ENCODE measurements at regions not wholly inside any gene's neighbourhood (a gene's known extent, or its start where the extent isn't known, plus 50 kb on each side); places are given as distances from the start of the nearest gene placed in this dataset.

- no peaks in the 10 kb centered on the region for H3K36me3 ChIP-seq (ENCODE audit: control insufficient read depth, insufficient read depth, low read length)
- no peak overlapping the region for H3K27ac ChIP-seq (ENCODE audit: insufficient read depth, low read length)
- no peaks in the 10 kb centered on the region for H3K27me3 ChIP-seq (ENCODE audit: control insufficient read depth, insufficient read depth, low read length)
- no peak overlapping the region for H4K8ac ChIP-seq (ENCODE audit: low read depth in 2 of 2, low read length in 2 of 2)
- POLR2A ChIA-PET (ENCODE audit: unreplicated experiment): no interaction called here
- intact Hi-C loops (cut with micrococcal nuclease) (no loop called here), in situ Hi-C loops (cut with MboI; ENCODE audit: low sequenced_read_pairs) (no loop called here), dilution Hi-C loops (cut with HindIII; ENCODE audit: low sequenced_read_pairs, unreplicated experiment) (no loop called here)
- no peak overlapping the region for H2BK5ac ChIP-seq (ENCODE audit: low read depth, low read length, poor library complexity, severe bottlenecking)
- H3K79me1 ChIP-seq (ENCODE audit: low read depth in 1 of 2, low read length in 2 of 2): no peaks in the 10 kb centered on the region
- H3K4ac ChIP-seq (ENCODE audit: low read depth, low read length): no peak overlapping the region
- H3K9me1 ChIP-seq (ENCODE audit: insufficient read depth, low read length): no peaks in the 10 kb centered on the region
- no peak overlapping the region for H2AK5ac ChIP-seq (ENCODE audit: low read depth, low read length)
- no peak for TF ChIP-seq RAD21 (IDR thresholded peaks at IDR 0.05; ENCODE audit: low read length)
- TF ChIP-seq NFE2L2 (IDR thresholded peaks at IDR 0.05; ENCODE audit: low read depth, low read length): no peak
- TF ChIP-seq MAZ (IDR thresholded peaks at IDR 0.05; ENCODE audit: borderline replicate concordance, low read depth, low read length): no peak
- TF ChIP-seq SMC3 (IDR thresholded peaks at IDR 0.05; ENCODE audit: low read depth, low read length): no peak
- TF ChIP-seq POLR2A (IDR thresholded peaks at IDR 0.05; ENCODE audit: low read depth, low read length): no peak
- TF ChIP-seq FOS (IDR thresholded peaks at IDR 0.05; ENCODE audit: low read depth, low read length): no peak
- no peak for TF ChIP-seq BHLHE40 (IDR thresholded peaks at IDR 0.05; ENCODE audit: low read depth, low read length)
- no peak for TF ChIP-seq MXI1 (IDR thresholded peaks at IDR 0.05; ENCODE audit: borderline replicate concordance, low read depth, low read length)
- TF ChIP-seq RCOR1 (IDR thresholded peaks at IDR 0.05; ENCODE audit: insufficient replicate concordance, low read length): no peak
- no peak for TF ChIP-seq CEBPB (IDR thresholded peaks at IDR 0.05; ENCODE audit: low read depth, low read length)
- TF ChIP-seq CHD1 (IDR thresholded peaks at IDR 0.05; ENCODE audit: low read depth, low read length): no peak
- TF ChIP-seq CTCF (conservative IDR thresholded peaks at IDR 0.05; ENCODE audit: low read depth, low read length): no peak
- no peak for TF ChIP-seq ELK1 (IDR thresholded peaks at IDR 0.05; ENCODE audit: borderline replicate concordance, low read depth, low read length)
- TF ChIP-seq MAFK (IDR thresholded peaks at IDR 0.05; ENCODE audit: low read depth, low read length): no peak
- TF ChIP-seq RFX5 (IDR thresholded peaks at IDR 0.05; ENCODE audit: low read depth, low read length): no peak
- TF ChIP-seq, protein P1, sequence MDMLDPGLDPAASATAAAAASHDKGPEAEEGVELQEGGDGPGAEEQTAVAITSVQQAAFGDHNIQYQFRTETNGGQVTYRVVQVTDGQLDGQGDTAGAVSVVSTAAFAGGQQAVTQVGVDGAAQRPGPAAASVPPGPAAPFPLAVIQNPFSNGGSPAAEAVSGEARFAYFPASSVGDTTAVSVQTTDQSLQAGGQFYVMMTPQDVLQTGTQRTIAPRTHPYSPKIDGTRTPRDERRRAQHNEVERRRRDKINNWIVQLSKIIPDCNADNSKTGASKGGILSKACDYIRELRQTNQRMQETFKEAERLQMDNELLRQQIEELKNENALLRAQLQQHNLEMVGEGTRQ (IDR thresholded peaks at IDR 0.05; ENCODE audit: low read depth, low read length): no peak
- H3K14ac ChIP-seq (replicated peaks; ENCODE audit: low read depth, low read length): no peak overlapping the region
- no peak overlapping the region for H4K5ac ChIP-seq (ENCODE audit: low read depth, low read length)
- no peak overlapping the region for H2BK20ac ChIP-seq (ENCODE audit: low read depth, low read length)
- H4K20me1 ChIP-seq (ENCODE audit: insufficient read depth, low read length): no peaks in the 10 kb centered on the region
- no peak overlapping the region for H2BK120ac ChIP-seq (ENCODE audit: low read depth, low read length)
- H3K4me2 ChIP-seq (ENCODE audit: low read depth, low read length): no peak overlapping the region
- H3K18ac ChIP-seq (ENCODE audit: low read depth, low read length): no peak overlapping the region
- no peak overlapping the region for H3K56ac ChIP-seq (ENCODE audit: extremely low read depth, insufficient read depth, low read length)
- ATAC-seq (ENCODE audit: low read depth): no peak
- H3K23ac ChIP-seq (ENCODE audit: low read depth, low read length): no peak overlapping the region
- CTCF ChIA-PET: no interaction called here
- no peak overlapping the region for H2BK15ac ChIP-seq (ENCODE audit: low read depth, low read length)
- H3K9me3 ChIP-seq (ENCODE audit: control insufficient read depth, insufficient read depth, low read length): no peaks in the 10 kb centered on the region
- H3K4me3 ChIP-seq (ENCODE audit: insufficient read depth, low read depth, low read length): no peak overlapping the region
- DNase-seq: no peak
- no peak overlapping the region for H4K91ac ChIP-seq (ENCODE audit: insufficient read depth, low read depth, low read length)
- no peak overlapping the region for H2AK9ac ChIP-seq (replicated peaks; ENCODE audit: low read depth, low read length, poor library complexity)
- BruUV-seq (replicated peaks): no TSS peak
- H3K9ac ChIP-seq (ENCODE audit: low read depth, low read length): no peak overlapping the region
- no peak overlapping the region for H2AFZ ChIP-seq (replicated peaks; ENCODE audit: low read length, poor library complexity)
- H3K4me1 ChIP-seq (ENCODE audit: control insufficient read depth, insufficient read depth, low read length): no peaks in the 10 kb centered on the region
- no CpG with 5 or more reads among the region's 1 CpG for WGBS, 2 experiments (ENCODE audit: extremely low coverage in 2 of 2, insufficient read length in 1 of 2)
These were observed 311.2 kb upstream of the OPRM1 start for GRCh38 chr6:153727885-153728284.
